ENCODE measurements at regions not wholly inside any gene's neighbourhood (a gene's known extent, or its start where the extent isn't known, plus 50 kb on each side); places are given as distances from the start of the nearest gene placed in this dataset.
"Not testable (repeated sequence)": the region's sequence is repeated elsewhere in the genome, so short reads cannot be mapped to it uniquely, and the experiment has no call there.

DNA sequence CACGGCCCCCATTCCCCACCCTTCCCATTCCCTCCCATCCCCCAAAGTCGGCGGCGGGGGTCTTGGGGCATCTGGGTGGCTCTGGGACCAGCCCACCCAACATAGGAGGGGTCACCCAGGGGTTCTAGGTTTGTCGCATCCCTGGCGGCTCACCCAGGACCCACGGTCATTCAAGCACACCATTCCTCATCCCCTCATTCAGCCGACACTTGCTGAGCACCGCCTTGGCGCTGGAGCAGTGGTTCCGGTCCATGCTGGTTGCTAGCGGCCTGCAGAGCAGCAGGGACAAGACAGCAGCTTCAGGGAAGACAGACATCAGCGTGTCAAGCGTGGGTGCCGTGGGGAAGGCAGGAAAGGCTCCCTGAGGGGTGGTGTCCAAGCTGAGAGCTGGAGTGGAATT, 50.5 kb upstream of the OTOS start:
- DNase-seq (ENCODE audit: low read depth in 2 of 2) = no peak

DNA sequence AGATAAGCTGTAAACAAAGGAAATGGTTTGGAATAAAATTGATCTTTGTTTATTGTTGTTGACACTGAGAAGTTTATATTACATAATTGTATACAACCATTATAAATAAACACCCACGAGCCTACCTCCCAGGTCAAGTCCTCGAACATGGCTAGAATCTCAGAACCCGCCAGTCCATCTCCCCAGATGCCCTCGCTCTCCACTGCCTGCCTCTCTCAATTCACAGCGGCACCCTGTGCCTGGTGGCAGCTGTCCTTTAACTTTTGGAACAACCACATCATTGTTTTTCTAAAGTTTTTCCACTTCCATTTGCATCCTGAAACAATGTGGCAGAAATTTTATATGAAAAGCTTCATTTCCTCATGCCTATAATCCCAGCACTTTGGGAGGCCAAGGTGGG, 52.2 kb upstream of the OTOS start:
- DNase-seq (ENCODE audit: low read depth in 2 of 2) = no peak

DNA sequence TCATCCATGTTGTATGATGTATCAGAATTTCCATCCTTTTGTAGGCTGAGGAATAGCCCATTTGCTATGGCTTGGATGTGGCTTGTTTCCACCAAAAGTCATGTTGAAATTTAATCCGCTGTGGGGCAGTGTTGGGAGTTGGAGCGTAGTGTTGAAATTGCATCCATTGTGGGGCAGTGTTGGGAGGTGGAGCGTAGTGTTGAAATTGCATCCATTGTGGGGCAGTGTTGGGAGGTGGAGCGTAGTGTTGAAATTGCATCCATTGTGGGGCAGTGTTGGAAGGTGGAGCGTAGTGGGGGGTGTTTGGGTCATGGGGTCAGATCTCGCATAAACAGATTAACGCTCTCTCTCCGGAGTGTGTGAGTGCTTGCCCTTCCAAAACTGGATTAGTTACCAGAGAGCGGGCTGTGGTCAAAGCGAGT, 53.9 kb upstream of the OTOS start:
- not testable (repeated sequence) for DNase-seq (ENCODE audit: low read depth in 2 of 2)

DNA sequence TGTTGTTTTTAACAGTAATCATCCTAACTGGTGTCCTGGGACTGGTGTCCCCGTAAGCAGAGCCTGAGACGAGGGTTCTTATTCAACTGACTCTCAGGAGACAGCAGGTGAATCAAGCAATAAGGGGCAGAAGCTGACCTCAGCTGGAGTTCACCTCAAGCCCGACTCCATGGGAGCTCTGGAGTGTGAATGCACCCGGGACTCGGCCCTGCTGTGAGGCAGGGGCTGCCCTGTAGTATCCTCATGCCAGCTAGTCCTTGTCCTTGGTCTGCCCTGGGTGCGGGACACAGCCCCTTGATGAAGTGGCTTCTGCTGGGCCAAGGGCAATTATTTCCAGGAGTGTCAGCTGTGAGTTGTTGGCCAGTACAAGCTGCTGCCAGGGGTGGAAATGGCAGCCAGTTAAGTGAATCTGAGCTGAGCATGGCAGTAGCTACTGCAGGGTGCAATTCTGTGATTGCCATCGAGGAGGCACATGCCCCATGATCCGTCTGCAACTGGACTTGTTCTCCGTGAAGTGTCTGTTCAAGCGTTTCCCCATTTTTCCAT, 54.9 kb upstream of the OTOS start:
- no peak for DNase-seq (ENCODE audit: low read depth in 2 of 2)

DNA sequence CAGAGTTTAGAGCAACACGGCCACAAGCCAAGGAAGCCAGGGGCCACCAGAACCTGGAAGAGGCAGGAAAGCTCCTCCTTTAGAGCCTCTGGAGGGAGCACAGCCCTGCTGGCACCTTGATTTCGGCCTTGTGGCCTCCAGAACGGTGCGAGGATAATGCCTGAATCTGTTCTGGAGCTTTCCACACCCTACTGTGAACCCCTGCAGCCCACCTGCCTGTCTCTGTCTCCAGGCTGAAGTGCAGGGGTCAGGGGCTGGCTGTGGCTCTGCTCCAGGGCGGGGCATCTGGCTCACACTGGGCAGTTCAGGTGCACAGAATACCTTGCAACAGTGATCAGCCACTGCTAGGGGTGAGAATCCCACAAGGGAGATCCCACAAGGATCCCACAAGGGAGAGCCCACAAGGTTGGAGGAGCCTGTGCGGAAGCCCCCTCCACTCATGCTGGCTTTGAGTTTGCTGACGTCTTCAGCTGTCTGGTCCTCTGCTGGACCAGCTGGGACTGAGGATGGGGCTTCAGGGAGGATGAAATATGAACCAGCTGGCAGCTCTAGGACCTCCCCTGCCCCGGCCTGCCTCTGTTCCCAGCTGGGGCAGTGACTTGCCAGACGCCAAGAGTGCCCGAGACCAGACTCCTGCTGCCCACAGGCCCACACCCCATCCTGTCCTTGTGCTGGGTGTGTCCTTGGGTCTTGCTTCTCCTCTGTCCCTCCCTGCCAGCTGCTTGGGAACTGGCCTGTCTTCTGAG, 56.4 kb upstream of the OTOS start:
- no peak for DNase-seq (ENCODE audit: low read depth in 2 of 2)

DNA sequence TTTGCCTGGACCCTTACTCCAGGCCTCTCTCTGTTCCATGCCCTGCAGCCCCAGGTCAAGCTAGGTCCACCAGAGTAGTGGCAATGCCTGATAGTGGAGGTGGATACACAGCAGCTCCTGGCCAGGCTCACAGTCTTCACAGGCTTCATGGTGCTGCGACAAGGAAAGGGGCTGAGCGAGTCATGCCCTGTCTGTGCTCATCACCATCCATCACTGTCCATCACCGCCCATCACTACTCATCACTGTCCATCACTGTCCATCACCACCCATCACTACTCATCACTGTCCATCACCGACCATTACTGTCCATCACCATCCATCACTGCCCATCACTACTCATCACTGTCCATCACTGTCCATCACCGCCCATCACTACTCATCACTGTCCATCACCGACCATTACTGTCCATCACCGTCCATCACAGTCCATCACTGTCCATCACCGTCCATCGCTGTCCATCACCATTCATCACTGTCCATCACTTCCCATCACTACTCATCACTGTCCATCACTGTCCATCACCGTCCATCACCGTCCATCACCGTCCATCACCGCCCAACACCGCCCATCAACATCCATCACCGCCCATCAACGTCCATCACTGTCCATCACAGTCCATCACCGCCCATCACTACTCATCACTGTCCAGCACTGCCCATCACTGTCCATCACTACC, 57.1 kb upstream of the OTOS start:
- DNase-seq (ENCODE audit: low read depth in 2 of 2) = no peak

DNA sequence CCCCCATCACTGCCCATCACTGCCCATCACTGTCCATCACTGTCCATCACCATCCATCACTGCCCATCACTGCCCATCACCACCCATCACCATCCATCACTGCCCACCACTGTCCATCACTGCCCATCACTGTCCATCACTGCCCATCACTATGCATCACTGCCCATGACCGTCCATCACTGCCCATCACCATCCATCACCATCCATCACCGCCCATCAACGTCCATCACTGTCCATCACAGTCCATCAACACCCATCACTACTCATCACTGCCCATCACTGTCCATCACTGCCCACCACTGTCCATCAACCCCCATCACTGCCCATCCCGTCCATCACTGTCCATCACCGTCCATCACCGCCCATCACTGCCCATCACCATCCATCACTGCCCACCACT, 57.8 kb upstream of the OTOS start:
- no peak for DNase-seq (ENCODE audit: low read depth in 2 of 2)

DNA sequence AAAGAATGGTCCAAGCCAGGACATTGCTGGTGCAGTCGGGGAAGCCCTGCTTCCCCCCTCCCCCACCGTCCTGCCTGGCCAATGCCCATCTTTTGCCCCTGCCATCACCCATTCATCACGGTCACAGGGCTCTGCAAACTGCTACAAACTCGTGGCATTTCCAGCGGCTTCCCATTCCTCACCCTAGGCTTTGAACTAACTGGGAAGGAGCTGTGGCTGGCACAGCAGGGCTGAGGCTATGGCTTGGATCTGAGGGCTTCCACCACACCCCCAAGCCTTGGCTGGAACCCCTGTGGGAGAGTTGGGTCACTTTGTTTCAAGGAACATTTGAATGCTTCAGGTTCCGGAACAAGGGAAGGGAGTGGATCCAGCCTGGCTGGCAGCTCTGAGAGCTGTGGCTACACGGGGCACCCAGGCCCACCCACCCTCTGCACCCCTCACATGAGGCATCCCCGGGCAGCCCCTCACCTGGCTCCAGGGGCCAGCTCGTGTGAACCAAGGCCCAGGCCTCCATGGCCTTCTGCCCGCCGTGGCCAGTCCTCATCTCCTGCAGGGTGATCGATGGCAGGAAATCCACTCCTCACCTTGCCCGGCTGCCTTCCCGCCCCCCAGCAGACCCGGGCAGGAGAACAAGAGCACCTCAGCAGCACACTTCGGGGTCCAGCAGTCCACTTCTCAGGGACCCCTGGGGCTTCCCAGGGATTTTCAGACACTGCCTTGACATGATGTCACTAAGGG, 58.8 kb upstream of the OTOS start:
- DNase-seq (ENCODE audit: low read depth in 2 of 2) = no peak

DNA sequence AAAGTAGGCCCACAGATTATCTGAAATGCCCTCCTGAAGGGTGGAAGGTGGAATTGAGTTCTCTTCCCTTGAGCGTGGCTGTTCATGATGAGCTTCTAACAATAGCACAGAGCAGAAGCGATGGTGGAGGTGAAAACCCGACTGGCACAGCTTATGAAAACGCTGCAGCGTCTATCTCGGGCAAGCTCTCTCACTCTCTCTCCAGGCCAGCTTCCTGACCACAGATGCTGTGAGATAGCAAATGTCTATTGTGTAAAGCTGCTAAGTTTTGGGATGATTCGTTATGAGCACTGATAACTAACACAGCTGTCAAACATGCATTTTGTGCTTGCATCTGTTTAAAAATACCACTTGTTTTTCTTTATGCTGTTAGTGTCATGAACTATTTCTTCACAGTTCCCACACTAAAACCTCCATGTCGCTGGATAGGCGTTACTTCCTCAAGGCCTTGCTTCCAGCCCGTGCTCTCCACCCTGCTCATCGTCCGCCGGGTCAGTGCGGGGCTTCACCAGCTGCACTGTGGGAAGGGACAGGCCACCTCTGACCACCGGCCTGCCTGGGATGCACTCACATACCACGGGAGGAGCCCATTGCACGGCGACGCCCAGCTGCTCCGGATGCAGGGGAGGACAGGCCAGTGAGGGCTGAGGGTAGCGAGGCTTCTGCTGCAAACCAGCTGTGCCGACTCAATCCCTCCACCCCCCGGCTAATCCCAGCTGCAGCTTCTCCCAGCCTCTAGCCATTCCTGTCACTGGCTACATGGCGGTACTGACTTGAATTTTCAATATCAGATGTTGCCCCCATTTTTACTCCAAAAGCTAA, 60.0 kb upstream of the OTOS start:
- no peak for DNase-seq (ENCODE audit: low read depth in 2 of 2)

DNA sequence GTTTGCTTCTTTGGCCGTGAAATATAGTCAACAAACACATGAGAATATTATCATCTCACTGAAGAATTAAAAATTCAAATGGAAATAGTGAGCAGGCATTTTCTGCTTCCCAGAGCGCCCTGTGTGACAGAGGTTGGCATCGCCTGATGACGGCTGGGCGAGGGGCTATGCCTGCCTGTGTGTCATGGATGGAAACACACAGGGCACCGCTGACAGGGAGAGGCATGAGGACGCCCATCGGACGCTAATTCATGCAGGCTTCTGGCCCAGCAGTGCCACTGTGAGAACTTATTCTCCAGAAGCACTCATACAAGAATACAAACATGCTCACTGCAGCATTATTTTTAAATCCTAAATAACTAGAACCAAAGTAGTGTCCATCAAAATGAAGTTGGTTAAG, 61.4 kb upstream of the OTOS start:
- DNase-seq (ENCODE audit: low read depth in 2 of 2) = no peak

DNA sequence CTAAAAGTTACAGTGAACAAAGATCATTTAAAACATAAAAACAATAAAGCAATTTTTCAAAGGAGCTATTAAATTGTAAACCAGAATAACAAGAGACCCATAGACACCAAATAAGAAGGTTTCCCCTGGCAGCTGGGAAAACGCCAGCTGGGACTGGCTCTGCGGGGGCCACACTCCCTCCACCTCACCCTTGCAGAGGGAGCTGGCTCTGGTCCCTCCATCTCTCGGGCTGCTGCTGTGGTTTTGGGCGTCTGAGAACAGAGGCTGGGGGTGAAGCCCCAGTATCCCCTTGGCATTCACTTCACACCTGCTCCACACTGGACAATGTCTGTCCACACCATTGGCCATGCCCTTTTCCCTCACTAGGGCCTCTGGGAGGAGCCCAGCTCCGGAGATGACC, 62.1 kb upstream of the OTOS start:
- DNase-seq (ENCODE audit: low read depth in 2 of 2) = no peak

DNA sequence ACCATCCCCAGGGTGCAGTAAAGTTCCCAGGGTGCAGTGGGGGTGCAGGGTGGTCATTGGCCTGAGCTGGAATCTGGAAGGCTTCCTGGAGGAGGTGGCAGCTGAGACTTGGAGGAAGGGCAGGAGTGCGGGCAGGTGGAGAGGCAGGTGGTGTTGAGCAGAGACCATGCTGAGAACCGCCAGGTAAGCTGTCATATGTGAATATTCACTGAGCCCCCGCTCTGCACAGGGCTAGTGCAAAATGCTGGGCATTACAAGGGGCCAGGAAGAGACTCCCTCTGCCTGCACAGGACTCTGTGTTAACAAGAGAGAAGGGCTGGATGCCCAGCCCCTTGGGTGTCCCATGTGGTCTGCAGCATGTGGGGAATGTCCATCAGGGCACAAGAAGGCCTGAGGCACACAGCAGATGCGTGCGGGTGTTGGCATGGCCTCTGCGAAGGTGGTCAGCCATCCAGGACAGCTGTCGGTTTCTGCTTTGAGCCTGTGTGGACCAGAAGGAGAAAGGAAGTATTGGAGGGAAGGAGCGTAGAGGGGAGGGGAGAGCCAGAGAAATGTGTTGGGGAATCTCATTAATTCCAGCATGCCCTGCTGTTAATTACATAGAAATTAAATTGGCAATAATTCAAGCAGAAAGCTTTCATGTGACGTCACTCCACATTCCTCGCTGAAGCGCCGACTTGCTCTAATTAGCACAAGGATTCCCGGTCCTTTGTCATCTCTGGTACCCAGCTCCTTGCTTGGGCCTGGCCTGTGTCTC, 62.8 kb upstream of the OTOS start:
- no peak for DNase-seq (ENCODE audit: low read depth in 2 of 2)

DNA sequence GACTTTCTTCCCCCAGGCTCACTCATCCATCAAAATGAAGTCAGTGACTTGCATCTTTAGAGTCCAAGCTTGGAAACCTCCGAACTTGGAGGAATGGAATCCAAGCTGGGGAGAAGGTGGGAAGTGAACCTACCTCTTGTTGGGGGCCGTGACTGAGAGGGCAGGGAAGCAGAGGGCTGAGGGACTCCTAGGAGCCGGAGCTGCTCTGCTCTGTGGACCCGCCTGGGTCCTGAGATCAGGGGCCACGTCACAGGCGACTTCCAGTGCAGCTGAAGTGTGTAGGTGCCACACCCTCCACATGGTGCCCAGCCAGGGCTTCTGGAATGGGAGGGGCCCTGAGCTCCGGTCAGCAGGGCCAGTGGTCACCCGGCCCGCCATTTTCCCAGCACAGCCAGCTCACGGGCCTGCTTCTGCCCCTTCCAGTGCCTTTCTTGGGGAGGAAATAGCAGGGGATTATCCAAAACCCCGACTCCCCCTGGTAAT, 63.4 kb upstream of the OTOS start:
- DNase-seq (ENCODE audit: low read depth in 2 of 2) = no peak

DNA sequence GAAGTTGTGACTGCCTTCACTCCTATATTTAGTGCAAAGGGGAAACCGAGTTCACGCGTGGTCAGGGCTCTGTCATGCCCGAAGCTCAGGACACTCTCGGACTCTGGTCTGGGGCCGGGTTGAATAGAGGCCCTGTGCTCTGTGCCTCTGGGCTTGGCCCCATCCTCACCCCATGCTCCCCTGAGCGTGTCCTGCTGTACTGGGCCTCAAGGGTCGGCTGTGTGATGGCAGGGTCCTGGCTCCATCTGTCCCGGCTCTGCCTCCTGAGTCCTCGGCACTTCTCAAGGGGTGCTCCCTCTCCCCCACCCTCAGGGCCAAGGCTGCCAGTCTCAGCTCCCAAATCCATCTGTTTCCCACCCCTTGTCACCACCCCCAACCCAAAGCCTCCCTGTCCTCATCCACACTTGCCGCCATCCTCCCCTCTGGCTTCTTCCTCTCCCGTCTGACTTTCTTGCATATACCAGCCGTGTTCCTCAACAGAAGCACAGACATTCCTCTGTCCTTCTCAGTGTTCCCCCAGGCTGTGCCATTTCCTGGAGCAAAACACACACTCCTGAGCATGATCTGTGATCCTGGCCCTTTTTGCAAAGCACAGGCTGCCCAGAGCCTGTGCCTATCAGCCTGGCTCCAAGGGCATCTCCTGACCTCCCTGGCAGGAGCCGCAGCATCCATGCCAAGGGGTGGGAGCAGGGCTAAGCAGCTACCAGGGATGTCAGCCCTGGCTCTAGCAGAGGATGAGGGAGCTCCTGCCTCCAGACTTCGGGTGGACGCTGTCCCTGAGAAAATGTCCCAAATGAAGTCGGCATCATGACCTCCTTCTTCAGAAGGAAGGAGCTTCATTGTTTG, 64.2 kb upstream of the OTOS start:
- DNase-seq (ENCODE audit: low read depth in 2 of 2) = no peak

DNA sequence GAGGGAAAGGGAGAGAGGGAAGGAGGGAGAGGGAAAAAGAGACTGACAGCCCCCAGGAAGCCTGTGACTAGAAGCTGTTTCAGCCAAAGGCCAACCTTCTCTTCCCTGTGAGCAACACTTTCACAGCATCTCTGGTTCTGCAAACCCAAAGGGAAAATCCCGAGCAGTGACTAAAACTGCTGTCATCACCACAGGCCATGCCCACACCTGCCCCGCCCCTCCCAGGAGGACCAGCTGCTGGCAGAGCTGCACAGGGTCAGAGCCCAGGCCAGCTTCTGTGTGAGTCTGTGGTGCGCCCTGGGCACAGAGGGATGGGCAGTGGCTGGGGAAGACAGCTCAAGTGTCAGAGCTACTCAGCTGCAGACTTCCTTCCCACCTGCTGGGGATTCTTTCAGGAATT, 64.9 kb upstream of the OTOS start:
- DNase-seq (ENCODE audit: low read depth in 2 of 2) = no peak

DNA sequence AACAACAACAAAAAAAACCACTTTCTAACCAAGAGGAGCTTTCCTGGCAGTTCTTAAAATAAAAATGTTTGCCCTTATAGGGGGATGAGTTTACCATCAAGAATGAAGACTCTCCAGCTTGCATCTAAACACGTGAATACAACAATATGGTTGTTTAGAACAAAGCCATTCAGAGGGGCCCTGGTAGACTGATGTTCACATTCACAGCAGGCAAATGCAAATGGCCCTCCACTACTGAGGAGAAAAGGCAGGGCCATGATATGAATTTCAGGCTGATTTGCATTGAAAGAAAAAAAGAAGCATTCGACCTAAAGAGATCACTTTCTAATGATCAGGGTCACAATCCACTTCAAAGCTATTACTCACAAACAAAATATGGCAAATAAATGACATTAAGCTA, 65.3 kb upstream of the OTOS start:
- no peak for DNase-seq (ENCODE audit: low read depth in 2 of 2)

DNA sequence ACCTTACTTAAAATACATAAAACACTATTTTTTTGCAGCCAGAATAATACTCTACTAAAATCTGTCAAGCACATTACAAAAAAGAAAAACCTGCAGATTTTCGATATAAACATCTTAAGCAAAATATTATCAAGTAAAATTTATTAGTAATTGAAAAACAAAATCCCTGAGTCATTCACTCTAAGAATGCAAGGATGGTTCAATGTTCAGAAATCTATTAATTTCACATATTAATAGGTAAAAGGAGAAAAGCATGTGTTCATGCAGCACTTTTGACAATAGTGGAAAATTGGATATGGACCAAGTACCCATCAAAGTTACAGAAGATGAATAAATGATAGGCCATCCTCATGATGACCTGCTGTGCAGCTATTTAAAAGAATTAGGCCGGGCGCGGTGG, 66.2 kb upstream of the OTOS start:
- no peak for DNase-seq (ENCODE audit: low read depth in 2 of 2)

DNA sequence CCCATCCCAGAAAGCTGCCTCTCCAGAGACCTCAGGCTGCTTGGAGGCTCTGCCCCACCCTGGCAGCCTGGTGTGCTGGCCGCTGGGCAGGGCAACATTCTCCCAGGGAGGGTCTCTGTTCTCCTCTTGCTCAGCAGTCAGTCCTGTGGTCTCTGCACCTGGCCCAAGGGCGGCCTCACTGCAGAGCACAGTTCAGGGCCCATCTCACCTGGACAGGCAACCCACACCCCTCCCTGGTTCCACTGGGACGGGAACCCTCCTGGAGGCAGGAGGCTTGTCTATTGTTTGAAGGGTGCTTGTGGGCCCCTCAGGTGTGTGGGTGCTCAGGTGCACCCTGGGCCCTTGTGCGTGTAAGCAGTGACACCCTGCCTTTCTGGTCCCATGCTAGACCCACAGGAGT, 67.2 kb upstream of the OTOS start:
- no peak for DNase-seq (ENCODE audit: low read depth in 2 of 2)

DNA sequence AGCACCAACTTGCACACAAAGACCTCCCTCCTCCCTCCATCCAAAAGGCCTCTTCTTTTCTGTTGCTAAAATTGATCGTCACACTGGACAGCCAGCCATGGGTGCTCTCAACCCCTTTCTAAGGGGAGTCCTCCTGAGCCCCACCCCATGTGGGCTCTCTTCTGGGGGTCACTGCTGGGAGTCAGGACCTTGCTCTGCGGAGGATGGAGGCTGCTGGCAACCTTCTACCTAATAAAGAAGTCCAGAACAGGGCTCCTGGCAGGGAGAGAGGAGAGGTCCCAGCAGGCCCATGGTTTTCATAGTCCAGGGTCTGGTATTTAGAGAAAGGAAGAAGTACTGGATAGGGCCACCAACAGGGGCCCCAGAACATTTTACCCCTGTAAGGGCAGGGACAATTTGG, 67.6 kb upstream of the OTOS start:
- DNase-seq (ENCODE audit: low read depth in 2 of 2) = no peak

DNA sequence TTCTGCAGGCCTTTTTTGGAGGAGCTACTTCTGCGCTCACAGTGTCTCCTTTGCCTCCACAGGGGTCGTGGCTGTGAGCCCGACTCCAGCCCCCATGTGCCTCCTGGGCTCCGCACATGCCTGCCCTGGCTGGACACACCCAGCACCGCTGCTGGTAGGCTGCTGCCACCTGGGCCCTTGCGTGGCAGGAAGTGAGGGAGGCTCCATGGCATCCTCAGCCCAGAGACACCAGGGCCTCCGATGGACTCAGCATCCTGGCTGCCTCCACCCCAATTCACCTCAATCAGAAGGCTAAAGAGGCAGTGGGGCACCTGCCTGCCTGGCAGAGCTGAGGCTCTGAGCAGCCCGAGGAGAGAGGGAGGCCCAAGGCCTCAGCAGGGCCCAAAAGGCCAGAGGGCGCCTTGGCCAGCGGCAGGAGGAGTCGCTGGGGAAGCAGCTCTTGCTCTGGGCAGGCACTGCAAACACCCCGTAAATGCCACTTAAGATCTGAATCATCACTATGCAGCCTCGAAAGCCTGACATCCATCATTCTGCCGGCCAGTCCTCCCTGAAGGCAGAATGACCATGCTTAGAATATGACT, 68.3 kb upstream of the OTOS start:
- no peak for DNase-seq (ENCODE audit: low read depth in 2 of 2)

Data from fibroblast of skin of left biceps (primary cell).